ENCODE measurements at regions not wholly inside any gene's neighbourhood (a gene's known extent, or its start where the extent isn't known, plus 50 kb on each side); places are given as distances from the start of the nearest gene placed in this dataset.
A peak's percentile ranks its signal among the peaks of the same experiment; 100 is the strongest.

DNA sequence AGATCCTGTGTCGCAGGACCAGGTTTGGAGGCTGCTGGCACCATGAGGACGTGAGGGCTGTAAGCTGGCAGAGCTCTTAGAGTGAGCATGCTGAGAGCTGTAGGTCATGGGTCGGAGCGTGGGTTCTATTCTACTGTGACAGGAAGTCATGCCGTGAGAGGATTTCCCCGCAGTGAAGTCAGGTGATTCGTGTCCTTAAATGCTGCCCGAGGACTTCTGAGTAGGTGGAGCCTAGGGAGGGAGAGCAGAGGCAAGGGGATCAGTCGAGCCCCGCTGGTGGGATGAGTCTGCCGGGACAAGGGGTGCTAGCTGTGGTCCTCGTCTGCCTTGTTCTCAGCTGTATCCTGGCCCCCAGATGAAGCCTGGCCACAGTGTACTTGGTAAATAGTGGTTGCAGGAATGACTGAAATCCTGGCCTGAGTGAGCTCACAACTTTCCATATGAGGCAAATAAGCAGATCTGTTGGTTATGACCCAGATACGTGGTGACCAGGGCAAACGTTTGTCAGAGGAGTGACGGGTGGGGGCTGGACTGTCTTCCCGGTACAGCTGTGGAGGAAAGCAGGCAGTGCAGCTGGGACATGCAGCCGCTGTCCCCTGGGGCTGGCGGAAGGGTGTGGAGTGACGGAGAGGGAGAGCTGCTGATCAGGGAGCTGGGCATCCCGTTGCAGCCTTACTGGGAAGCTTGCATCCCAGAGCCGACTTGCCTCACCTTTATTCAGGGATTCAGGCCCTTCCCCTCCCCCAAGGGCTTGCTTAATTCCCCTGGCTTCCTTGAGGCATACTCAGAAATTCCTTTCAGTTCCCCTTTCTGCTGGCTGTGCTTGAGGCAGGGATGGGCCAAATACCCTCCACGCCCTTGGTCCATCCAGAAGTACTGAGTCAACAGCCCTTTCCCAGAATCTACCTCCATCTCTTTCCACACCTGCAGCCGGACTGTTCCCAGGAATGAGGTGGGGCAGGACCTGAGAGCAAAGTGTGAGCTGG, 250.9 kb upstream of the RREB1 start:
- Histone ChIP-seq H3K27me3 (no peaks in the 10 kb centered on the region), H3K36me3 (no peaks in the 10 kb centered on the region), H3K4me1 (no peaks in the 10 kb centered on the region), H3K9me3 (no peaks in the 10 kb centered on the region), H3K4me3 (no peak overlapping the region), H3K27ac (no peak overlapping the region)
- DNase-seq, result peak in 1 of 2 donors; percentile 21
- TF ChIP-seq POLR2A (IDR thresholded peaks at IDR 0.05) (no peak), CTCF (IDR thresholded peaks at IDR 0.05) (no peak)
- intact Hi-C loops (cut with DNase I; ENCODE audit: low total_unique reads), result no loop called here

DNA sequence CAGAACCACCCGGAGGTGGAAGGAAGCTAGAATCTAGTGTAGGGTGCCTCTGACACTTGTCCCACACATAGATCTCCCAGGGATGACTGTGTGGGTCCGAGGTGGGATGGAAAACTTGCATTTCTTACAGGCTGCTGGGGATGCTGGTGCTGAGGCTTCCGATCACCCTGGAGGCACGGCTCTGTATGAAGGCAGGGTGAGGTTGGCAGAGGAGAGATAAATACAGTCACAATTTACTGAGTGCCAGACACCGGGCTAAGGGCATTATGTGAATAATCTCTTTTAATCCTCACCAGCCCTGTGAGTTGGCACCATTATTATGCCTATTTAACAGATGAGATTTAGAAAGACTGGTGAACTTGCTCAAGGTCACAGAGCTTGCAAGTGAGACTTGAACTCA, 250.2 kb upstream of the RREB1 start:
- TF ChIP-seq POLR2A (IDR thresholded peaks at IDR 0.05), result no peak
- TF ChIP-seq CTCF (IDR thresholded peaks at IDR 0.05), result no peak
- Histone ChIP-seq H3K27me3 (no peaks in the 10 kb centered on the region), H3K4me3 (no peak overlapping the region), H3K36me3 (no peaks in the 10 kb centered on the region), H3K27ac (no peak overlapping the region), H3K9me3 (no peaks in the 10 kb centered on the region), H3K4me1 (no peaks in the 10 kb centered on the region)
- intact Hi-C loops (cut with DNase I; ENCODE audit: low total_unique reads), result no loop called here
- DNase-seq, result no peak

DNA sequence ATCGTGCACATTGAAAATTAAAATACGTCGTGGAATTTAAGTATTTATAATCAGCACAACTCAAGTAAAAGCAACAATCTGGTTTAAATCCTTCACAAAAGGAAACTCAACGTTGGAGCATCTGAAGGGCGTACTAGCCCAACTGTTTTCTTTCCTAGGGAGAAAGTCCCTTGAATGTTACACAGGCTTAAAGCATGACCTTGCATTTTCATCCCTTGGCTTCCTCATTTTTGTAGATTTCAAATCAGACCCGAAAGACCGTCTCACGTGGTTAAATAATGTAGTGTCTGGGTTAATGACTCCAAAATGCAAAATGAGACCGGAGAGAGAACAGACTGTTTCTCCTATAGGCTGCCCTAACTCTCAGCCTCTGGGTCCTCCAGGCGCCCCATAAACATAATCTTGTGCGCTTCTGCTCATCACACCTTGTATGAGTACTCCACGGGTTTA, 249.2 kb upstream of the RREB1 start:
- no peak overlapping the region for H3K27ac ChIP-seq
- intact Hi-C loops (cut with DNase I; ENCODE audit: low total_unique reads), result no loop called here
- TF ChIP-seq CTCF (IDR thresholded peaks at IDR 0.05) (no peak), POLR2A (IDR thresholded peaks at IDR 0.05) (no peak)
- H3K4me3 ChIP-seq, result no peak overlapping the region
- no peaks in the 10 kb centered on the region for H3K9me3 ChIP-seq
- no peak for DNase-seq
- no peaks in the 10 kb centered on the region for H3K36me3 ChIP-seq
- no peaks in the 10 kb centered on the region for H3K4me1 ChIP-seq
- H3K27me3 ChIP-seq, result no peaks in the 10 kb centered on the region

- Histone ChIP-seq H3K27ac (no peak overlapping the region), H3K9me3 (no peaks in the 10 kb centered on the region), H3K36me3 (no peaks in the 10 kb centered on the region), H3K4me3 (no peak overlapping the region), H3K27me3 (no peaks in the 10 kb centered on the region), H3K4me1 (no peaks in the 10 kb centered on the region)
- no peak for DNase-seq
- no peak for TF ChIP-seq CTCF (IDR thresholded peaks at IDR 0.05)
- TF ChIP-seq POLR2A (IDR thresholded peaks at IDR 0.05), result no peak
- intact Hi-C loops (cut with DNase I; ENCODE audit: low total_unique reads), result no loop called here
Observed at GRCh38 chr6:6859105-6859504, 248.7 kb upstream of the RREB1 start.

- no peaks in the 10 kb centered on the region for H3K36me3 ChIP-seq
- H3K4me1 ChIP-seq, result no peaks in the 10 kb centered on the region
- no peak overlapping the region for H3K4me3 ChIP-seq
- no peak overlapping the region for H3K27ac ChIP-seq
- no peaks in the 10 kb centered on the region for H3K9me3 ChIP-seq
- TF ChIP-seq CTCF (IDR thresholded peaks at IDR 0.05) (no peak), POLR2A (IDR thresholded peaks at IDR 0.05) (no peak)
- H3K27me3 ChIP-seq, result no peaks in the 10 kb centered on the region
- no peak for DNase-seq
- intact Hi-C loops (cut with DNase I; ENCODE audit: low total_unique reads), result no loop called here
Observed at GRCh38 chr6:6859722-6860121, 248.0 kb upstream of the RREB1 start.

All from uterus (tissue), 3 donors.